ENCODE measurements at regions not wholly inside any gene's neighbourhood (a gene's known extent, or its start where the extent isn't known, plus 50 kb on each side); places are given as distances from the start of the nearest gene placed in this dataset.
A peak's percentile ranks its signal among the peaks of the same experiment; 100 is the strongest.

DNA sequence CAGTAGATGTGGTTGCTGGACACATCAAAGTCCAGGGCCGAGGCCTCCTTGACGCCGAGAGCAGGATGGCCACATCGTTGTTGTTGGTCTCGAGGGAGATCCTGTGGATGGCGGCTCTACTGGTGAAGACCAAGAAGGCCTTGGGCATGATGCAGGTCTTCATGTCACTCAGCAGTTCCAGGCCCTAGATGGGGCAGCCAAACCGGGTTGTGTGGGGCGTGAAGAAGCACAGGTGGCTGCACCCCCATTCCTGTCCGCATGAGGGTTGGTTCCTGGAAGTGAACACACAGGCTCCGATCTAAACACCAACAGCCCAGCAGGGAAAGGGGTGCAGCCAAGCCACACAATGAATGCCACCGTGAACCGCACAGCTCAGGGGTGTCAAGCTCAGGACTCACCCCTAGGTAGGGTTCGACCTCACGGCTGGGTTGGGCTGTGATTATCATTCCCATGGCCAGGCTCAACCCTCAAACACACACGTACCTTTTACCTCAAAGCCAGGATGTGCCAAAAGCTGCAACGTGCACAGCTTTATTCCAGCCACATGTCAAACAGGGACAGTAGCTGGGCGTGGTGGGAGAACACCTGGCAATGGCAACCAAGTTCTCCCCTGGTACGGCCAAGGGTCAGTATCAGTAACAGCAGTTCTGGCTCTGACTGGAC lies 132.3 kb downstream of the CRYBB2 start:
- DNase-seq, result no peak

DNA sequence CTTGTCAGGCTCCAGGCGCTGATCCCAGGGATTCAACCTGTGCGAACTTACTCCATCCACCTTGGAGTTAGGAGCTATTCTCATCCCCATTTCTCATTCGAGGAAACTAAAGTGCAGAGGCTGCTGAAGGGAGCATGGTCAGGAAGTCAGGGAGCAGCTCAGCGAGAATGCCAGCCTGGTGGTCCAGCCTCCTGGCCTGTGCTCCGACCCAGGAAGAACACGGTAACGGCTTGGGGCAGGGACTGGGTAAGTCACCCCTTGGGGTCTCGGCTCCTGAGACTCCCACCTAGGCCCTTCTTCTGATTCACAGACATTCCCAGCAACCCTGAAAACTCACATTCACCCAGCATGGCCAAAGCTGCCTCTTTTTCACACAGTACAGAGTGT lies 132.8 kb downstream of the CRYBB2 start:
- DNase-seq, result no peak

DNA sequence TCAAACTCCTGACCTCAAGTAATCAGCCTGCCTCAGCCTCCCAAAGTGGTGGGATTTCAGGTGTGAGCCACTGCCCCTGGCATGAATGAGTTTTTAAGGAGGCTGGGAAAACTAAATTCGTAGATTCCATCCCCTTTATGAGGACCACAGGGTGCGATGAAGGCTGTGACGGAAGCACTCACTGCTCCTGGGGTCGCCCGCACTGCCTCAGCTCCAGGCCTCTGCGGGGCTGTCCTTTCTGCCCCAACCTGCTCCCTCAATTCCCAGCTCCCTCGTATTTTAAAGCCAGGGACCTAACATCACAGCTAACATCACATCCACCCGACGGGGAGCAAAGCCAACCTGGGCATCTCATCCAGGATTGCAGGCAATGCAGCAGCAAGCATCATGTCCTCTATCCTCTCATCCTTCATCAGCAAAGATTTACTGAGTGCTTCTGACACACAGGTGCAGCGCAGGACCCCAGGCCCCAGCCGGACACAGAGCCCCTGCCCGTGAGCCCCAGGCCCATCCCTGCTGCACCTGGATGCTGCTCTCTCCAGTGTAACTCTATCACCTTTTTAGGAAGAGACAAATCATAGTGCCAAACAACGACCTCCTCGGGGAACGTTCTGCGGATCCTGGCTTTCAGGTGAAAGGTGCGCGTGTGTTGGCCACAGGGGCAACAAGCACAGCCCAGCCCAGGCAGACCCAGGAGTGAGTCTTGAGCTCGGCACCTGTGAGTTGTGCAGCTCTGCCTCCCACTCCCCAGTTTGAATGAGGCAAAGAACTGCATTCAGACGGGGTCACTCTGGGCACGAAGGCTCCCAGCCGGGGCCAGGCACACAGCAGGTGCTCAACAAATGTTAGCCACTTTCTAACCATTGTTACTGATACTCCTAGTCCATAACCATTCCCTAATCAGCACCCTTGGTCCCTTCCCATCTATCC lies 134.3 kb downstream of the CRYBB2 start:
- no peak for DNase-seq

DNA sequence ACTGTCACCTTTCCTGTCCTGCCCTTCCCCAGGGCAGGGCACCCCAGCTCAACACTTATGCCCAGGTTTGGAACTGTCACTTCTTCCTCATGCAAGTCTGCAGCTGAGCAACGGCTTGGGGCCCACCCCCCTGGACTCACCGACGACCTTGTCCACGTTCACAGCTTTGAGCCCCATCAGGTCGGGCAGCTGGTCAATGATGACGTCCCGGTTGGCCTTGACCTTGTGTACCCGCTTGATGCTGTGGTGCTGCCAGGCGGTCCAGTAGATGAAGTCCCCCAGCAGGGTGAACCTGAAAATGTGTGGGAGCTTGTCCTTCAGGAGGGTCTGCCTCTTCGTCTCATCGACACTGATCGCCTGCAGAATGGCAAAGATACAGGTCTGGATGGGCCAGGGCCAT lies 135.0 kb downstream of the CRYBB2 start:
- no peak for DNase-seq

DNA sequence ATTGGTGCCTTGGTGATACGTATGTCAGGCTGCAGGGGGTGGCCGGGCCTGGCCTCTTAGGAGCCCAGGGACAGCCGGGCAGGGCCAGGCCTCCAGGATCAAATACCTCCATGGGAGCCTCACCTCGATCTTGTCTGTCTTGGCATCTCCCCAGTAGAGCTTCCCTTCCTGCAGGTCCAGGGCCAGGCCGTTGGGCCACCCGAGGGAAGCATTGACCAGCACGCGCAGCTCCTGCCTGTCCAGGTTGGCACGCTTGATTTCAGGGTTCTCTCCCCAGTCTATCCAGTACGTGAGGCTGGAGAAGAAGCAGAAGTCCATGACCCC lies 137.7 kb downstream of the CRYBB2 start:
- DNase-seq, result no peak

DNA sequence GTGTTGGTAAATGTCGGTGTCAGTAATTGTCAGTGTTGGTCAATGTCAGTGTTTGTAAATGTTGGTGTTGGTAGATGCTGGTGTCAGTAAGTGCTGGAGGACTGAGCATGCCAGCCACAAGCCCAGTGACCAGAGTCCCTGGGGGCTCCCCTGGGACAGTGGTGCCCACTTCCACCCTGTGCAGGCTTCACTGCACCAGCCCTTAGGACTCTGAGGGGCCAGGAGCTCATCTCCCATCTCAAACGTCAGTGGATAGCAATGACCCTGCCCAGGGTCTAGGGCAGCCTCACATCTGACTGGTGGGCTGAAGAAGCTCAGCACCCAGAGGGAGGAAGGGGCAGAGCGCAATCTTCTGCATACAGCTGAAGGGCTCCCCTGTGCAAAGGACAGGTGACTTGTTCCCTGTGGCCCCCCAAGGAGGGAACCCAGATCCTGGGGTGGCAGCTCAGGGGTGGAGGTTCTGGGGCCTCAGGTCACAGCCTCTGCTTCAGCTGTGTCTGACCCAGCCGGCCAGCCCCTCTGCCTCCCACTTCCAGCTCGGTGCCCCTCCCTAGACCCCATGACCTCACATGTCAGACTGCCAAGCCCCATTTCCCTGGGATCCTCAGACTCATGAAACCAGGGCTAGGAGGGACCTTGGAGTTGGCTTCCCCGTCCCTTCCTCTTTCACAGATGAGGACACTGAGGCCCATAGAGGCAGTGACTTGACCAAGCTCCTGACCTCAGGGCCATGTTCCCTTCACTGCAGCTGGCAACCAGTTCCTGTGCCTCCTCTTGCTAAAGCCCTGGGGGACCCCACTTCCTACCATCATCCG lies 138.4 kb downstream of the CRYBB2 start:
- no peak for DNase-seq

DNA sequence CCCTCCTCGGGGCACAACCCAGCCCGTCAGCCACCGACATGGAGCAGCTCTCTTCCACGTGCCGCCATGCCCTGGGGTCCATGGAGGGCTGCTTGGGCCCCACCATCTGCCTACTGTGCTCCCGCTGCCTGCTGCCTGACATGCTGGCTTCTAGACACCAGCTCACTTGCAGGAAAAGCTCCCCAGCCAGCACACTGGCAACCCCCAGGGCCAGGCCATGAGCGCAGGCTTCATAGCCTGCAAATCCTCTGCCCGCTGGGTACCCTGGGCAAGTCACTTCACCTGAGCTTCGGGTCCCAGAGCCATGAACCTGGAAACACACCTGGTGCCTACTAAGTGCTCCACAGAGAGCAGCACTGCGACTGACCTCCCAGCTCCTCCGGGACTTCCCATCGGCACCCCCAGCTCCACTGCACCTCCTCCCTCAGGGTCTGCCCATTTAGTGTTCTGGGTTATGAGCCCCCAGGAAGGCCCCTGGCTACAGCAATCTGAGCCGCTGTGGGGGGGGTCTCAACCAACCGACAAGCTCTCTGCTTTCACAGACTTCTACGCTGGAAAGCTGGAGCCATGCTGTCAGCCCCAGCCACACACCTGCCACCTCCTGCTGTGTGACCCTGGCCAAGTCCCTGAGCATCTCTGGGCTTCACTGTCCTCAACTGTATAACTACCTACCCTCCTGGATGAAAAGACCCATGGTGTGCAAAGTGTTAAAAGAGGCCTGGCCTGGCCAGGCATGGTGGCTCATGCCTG lies 139.2 kb downstream of the CRYBB2 start:
- DNase-seq, result no peak

DNA sequence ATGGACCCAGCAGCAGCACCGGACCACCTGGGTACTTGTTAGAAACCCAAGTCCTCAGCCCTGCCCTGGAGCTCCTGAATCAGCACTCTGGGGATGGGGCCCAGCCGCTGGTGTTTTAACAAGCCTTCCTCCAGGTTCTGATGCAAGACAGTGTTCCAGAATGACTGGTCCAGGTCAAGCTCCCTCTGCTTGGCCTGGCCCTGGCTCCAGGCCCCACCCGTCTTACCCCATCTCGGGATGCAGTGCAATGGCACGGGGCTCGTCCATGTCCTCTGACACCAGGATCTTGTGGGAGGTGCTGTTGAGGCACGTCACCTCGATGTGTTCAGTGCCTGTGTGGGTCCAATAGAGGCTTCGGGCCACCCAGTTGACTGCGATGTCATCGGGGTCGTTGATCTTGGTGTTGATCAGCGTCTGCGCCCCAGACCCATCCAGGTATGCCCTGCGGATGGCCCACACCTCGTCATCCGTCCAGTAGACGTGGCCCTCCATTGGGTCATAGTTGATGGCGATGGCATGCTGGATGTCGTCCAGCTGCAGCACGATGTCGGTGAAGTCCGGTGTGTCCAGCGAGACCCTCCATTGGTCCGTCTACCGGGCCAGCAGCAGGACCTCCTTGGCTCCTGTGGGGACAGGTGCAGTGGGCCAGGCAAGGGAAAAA lies 140.3 kb downstream of the CRYBB2 start:
- no peak for DNase-seq

DNA sequence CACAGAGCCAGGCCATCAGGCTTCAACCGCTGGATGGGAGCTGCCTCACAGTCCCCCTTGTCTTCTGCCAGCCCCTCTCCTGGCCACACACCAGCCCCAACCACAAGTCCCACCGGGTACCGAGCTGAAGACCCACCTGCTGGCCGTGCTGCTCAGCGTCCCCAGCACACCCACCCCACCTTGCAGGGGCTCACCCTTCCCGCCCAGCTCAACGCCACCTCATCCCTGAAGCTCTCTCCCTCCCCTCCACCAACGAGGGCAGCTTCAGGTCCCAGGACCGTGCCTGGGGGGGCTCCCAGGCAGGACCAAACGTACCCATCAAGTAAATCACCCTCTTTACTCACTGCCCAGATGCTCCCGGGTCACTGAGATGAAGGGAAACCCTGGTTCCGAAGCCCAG lies 141.0 kb downstream of the CRYBB2 start:
- DNase-seq, result no peak

DNA sequence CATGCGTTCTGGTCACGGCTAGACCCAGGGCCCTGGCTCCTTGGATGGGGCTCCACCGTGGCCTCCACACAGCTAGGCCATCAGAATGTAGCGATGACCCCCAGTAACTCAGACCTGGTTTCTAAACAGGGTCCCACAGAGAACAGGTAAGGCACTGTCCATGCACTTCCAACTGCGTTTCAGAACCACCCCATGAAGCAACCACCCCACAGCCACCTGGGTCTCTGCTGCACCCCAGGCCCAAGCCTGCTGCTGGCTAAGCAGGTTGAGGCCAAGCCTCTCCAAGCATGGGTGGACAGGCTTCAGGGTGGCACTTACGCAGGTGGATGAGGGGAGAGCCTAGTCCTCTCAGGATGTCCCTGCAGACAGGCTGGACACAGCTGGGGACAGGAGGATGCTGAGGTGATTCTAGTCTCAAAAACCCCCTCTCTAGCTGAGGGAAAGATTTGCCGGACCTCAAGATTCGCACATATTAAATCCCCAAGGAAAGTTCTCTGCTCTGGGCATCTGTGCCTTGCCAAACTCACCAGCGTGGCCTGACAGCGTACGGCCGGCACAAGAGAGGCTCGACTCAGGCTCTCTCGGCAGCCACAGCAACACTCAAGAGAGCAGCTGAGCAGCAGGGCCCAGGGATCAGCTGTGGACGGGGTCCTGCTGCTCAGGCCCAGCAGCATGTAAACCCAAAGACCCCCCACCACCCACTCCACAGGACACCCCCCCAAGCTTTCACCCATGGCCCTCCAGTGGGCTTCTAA lies 141.6 kb downstream of the CRYBB2 start:
- no peak for DNase-seq

DNA sequence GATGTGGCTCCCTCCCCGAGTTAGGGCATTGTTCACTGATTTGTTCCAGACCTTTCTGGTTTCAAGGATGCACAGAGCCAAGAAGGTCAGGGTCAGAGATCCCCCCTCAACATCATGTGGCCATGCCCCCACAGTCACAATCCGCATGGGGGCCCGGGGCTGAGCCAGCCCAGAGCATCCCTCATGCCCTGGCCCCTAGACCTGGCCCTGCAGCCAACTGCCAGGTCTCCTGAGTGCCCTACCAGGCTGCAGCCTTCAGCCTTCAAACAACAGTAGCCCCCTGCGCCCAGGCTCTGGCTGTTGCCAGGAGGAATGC lies 142.4 kb downstream of the CRYBB2 start:
- DNase-seq, result no peak

DNA sequence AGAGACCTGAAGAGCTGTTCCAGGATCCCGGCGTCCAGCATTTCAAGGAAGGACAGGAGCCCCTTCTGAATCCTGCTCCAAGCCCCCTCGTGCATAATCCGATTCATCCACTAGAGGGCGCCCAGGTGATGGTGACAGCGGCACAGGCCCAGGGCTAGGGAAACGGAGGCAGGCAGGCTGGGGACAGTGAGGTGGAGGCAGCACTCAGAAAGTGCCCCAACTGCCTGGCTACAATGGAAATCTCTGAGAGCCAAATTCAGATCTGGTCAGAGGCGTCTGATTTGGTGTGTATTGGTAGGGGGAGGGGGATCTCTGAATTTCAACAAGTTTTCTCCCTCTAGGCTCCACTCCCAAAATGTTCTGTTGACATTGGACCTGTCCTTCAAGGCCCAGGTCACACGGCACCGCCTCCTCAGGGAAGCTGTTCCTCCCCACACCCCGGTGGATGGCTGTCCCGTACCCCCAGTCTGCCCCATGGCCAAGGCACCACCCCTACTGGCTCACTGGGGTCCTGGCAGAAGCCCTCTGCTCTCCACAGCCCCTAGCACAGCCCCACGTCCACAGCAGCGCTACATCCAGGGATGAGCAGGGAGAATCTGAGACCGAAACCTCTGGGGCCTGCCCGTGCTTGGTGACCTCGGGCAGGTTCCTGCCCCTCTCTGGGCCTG lies 142.9 kb downstream of the CRYBB2 start:
- DNase-seq, result peak; percentile 69

DNA sequence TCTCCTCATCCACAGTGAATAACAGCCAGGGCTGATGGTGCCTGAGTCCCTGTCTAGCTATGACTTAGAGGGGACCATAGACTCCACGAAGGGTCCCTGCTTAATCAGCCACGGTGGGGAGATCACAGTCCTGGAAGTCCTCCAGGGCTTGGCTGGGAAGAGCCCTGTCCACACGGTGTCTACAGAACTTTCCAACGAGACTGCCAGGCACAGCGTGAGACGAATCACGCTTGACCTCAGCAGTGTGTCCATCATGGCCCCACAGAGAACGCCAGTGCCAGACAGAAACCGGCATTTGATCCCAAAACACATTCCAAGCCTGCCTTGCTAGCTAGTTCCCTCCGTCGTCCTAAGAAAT lies 143.4 kb downstream of the CRYBB2 start:
- DNase-seq, result no peak

DNA sequence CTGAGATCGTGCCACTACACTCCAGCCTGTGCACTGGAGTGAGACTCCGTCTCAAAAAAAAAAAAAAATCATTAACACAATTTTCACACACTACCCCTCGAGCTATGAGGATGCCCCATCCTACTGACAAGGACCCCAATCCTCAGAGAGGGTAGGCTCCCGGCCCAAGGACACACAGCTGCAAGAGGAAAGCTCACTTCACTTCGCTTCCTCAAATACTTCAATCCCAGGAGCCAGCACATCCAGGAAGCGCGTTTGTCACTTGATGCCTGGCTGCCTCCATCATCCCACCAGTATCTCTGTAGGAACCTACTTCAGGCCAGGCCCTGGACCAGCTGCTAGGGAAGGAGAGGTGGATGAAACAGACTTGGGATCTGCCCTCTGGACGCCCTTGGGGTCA lies 144.0 kb downstream of the CRYBB2 start:
- DNase-seq, result no peak

DNA sequence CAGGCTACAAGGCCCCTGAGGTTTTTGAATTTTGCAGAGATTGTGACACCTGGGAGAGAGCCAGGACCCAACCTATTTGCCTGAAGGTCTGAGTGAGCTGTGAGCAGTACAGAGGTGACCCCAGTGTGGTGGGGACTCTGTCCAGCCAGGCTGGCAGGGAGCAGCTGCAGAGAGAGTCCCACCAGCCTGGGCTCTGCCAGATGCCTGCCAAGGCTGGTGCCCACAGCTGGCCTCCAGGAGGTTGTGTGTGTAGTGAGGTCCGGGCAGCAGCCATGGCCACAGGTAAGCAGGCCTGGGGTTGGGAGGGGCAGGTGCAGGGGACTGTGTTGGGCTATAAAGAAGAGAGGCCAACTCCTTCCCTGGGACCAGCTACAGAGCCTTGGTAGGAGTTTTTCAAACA lies 144.8 kb downstream of the CRYBB2 start:
- DNase-seq, result no peak

DNA sequence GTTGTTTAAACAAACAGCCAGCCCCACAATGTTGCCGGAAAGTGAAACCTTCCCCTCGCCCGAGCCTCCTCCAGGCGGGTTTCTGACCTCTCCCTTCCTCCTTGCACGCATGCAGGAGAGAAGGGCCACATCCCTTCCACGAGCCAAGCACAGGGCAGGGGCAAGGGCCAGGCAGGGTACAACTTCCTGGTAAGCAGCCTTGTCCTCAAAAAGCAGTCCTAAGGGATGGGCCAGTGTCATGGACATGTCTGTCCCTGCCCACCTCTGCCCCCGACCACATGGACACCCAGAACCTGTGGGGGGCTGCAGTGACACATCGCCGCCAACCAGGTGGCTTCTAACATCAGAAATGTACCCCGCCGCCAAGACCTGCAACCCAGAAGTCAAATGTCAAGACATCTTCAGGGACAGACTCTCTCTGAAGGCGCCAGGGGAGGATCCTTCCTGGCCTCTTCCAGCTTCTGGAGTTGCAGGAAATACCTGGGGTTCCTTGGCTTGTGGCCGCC lies 145.3 kb downstream of the CRYBB2 start:
- DNase-seq, result no peak

DNA sequence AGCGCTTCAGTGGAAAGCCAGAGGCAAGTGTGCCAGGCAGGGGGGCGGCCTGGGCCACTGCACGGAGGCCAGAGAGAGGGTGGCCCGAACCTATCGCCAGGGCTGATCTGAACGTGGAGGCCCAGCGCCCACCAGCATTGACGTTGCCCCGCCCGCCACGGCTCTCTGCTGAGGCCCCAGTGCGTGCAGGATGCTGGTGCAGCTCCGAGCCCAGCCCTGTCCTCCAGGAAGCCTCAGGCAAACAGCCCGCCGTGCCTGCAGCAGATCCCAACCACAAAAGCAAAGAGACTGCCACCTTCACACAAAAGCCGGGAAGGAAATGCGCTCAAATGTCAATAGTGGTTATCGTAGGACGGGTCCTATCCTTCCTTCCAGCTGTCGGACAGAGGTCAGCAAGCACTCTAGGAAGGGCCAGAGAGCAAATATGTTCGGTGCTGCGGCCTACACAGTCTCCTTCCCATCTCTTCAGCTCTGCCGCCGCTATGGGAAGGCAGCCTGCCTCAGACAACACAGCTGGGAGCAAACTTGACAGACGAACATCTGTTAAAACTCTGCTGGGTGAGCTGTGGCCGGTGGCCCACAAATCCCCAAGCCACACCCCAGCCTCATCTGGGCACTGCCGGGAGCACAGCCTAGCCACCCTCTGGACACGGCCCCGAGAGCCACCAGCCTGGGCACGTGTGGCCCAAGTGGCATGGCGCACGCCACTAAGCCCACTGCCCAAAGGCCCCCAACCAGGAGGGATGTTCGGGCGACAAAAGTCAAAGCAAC lies 146.2 kb downstream of the CRYBB2 start:
- DNase-seq, result no peak

DNA sequence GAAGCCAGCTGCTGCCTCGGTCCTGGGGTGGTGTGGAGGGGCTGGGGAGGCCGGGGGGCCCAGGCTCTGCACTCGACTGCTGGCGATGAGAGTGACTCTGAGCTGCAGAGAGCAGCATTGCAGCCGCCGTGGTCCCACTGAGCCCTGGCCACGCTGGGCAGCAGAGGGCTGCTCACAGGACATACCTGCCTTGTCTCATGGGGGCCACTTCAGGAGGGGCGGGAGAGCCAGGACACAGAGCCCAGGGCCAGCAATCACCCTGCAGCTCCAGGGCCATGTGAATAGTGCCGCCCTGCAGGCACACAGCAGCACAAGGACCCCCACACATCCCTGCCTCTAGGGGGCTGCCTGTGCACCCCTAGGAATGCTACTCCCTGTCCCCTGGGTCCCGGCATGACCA lies 147.0 kb downstream of the CRYBB2 start:
- DNase-seq, result no peak

DNA sequence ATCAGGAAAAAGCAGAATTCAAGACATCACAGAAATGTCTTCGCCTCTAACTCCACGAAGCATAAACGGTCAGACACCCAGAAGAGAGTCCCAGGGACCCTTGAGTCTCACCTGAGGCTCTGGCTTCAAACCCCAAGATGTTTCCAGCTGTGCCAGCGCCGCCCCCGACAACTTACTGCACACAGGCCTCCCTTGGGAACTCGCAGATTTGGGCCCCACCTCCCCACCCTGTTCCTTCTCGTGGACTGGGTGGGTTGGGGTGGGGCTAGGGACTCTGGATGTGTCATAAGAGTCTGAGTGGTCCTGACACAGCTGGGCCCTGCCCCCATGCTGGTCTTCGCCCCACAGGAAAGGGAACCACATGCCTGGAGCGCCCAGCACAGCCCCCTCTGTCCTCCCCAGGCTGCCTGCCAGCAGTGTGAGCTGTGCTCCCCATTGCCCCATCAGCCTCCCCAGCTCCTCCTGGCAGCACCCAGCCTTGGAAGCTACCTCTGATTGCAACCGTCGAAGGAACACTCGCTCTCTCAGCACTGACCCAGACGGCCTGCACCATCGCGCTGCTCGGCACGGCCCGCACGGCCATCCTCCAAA lies 147.5 kb downstream of the CRYBB2 start:
- no peak for DNase-seq

DNA sequence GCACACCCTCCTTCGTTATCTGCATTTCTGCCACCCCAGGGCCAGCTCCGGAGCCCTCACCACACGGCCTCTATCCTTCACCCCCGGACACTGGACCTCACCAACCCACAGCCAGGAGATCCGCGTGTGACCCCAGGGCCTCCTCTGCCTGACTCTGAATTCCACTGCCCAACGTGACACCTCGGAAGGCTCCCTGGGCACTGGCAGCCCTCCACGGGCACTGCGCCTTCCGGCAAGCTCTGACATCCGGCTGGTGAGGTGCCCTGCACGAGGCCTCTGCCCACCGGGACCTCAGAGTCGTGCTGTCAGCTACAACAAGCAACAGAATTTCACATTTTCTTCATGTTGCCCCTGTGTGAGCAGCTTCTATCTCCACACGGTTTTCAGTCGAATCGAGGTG lies 148.3 kb downstream of the CRYBB2 start:
- DNase-seq, result no peak

All from NCI-H82 (cell line).